Mucosa of descending colon (tissue), 3 donors: ENCODE measurements at regions not wholly inside any gene's neighbourhood (a gene's known extent, or its start where the extent isn't known, plus 50 kb on each side); places are given as distances from the start of the nearest gene placed in this dataset.

Source experiments
- ATAC-seq: fragments of 200-7000 bp; cut with Tn5 transposase; one replicate; pipeline ENCODE4 v1.9.1; 2020; ENCODE audit warnings: mild to moderate bottlenecking, moderate library complexity
- DNase-seq, 3 donors: peaks; one replicate each; pipeline ENCODE4 v3.0.0-alpha.2; 2020
- H3K36me3 ChIP-seq: fragments of 200-600 bp; one replicate; pipeline ENCODE4 v1.8.0; 2021; ENCODE audit warnings: low read depth, mild to moderate bottlenecking
- H3K4me1 ChIP-seq: fragments of 200-600 bp; one replicate; pipeline ENCODE4 v1.8.0; 2021; ENCODE audit warnings: low read depth, mild to moderate bottlenecking
- H3K4me3 ChIP-seq: fragments of 200-600 bp; one replicate; pipeline ENCODE4 v1.8.0; 2021; ENCODE audit warnings: mild to moderate bottlenecking
- H3K9me3 ChIP-seq: fragments of 200-600 bp; one replicate; pipeline ENCODE4 v1.8.0; 2021; ENCODE audit warnings: mild to moderate bottlenecking
- CTCF ChIP-seq: fragments of 200-600 bp; IDR thresholded peaks from one replicate; pipeline ENCODE4 v1.8.0; 2022; ENCODE audit warnings: antibody characterized with exemption, mild to moderate bottlenecking
- intact Hi-C, 2 donors: fragments of 100-400 bp; cut with DNase I in 1 of 2; cut with micrococcal nuclease in 1 of 2; formaldehyde crosslinking; loops; one replicate each; pipeline versions ENCODE4 v1.11.0 to v1.11.1; 2022; cut with DNase I, micrococcal nuclease
- donor health status: DM: no; HTN: no; CAD: no; lungs with moderate emphysema.
- donor health status: DM: no; HTN: no; CAD: no.
- donor health status: DM: no; HTN: yes; CAD: no.

DNA sequence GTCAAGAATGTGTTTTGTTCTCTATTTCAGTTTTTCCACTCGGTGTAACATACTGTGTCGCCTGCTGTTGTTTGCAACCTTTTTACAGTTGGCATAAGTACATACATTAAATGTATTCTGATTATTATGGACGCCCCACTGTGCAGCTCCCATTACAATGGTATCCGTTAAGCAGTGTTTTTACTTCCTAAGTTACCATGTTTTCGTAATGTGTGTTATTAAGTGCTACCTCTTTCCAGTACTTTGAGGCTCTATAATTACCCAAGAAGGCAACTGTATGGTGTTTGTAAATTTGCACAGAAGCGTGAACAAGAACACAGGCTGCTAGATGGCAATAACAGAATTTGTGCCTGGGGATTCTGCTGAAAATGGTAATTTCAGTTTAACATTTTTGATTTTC lies 568.0 kb upstream of the MARCKS start:
- DNase-seq (no peak), ATAC-seq (no peak)
- Histone ChIP-seq H3K9me3 (no peaks in the 10 kb centered on the region), H3K4me3 (no peak overlapping the region), H3K36me3 (no peaks in the 10 kb centered on the region), H3K4me1 (no peaks in the 10 kb centered on the region)
- intact Hi-C loops: no loop called here
- TF ChIP-seq CTCF: no peak

- intact Hi-C loops: no loop called here
- H3K4me1 ChIP-seq: no peaks in the 10 kb centered on the region
- no peaks in the 10 kb centered on the region for H3K36me3 ChIP-seq
- no peak overlapping the region for H3K4me3 ChIP-seq
- no peaks in the 10 kb centered on the region for H3K9me3 ChIP-seq
- TF ChIP-seq CTCF: no peak
- ATAC-seq: no peak
- DNase-seq: no peak
Measured at GRCh38 chr6:113290684-113291083, 566.5 kb upstream of the MARCKS start.

DNA sequence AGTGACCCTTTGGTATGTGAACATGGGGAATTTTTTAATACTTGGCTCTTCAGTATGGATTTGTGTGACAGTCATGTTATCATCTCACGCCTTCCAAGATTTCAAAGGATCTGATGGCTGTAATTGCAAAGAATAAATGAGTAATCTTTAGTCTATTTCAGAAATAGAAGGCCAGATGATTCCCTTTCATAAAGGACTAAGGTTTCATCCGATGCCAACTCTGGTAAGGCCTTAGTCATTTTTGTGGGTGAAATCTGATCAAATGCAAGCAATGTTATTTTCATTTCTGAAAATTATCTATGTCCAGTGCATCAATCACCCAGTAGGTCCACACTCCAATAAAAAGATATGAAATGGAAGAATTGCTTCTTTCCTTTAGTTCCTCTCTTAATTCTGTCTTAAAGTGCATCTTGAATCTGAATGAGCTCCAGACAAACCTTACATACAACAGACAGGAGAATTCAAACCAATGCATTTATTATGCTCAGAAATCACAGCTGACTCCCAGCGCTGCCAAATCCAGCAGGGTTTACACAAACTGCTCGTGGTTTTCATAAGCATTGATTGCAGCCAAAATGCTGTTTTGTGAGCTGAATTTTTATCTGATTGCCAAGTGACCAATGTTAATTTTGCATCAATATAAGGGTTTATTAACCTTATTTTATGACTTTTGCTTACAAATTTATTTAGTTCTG lies 565.2 kb upstream of the MARCKS start:
- intact Hi-C loops: no loop called here
- no peak for ATAC-seq

DNA sequence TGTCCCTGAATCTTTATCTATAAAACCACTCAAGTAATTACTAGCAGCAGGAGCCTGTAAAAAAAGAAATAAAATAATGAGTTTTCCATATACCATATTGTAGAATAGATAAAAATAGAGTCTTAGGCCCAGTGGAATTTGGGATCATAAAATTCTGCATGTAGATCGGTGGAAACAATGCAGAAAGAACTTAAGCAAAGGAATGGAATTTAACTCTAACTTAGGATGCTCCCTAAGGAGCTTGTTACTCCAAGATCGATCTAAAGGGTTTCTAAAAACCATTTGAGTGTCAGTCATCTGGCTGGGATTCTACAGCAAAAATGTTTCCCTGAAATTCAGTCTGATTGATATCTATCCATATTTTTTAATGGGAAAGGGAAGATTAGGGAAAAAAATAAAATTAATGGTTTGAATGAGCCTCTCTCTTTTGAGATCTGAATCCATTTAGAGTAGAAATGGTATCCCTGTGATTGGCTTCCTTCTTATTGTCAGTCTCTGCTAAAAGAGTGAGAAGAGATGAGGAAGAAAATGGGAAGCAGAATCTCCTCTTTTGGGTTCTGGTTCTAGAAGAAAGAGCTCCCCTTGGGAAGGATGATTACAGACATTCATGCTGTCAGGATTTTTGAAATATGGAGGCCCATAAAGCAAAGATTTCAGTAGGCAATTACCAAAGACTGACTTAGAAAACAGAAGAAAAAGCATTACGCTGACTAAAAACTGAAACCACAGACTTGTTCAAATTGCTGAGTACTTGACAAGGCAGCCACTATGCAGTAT lies 564.3 kb upstream of the MARCKS start:
- ATAC-seq: no peak
- Histone ChIP-seq H3K4me1 (no peaks in the 10 kb centered on the region), H3K36me3 (no peaks in the 10 kb centered on the region), H3K9me3 (no peaks in the 10 kb centered on the region), H3K4me3 (no peak overlapping the region)
- DNase-seq: no peak
- no peak for TF ChIP-seq CTCF
- intact Hi-C loops: no loop called here

More for the DNA sequence above, 565.2 kb upstream of the MARCKS start:
- DNase-seq: no peak
- no peak overlapping the region for H3K4me3 ChIP-seq
- TF ChIP-seq CTCF: no peak
- no peaks in the 10 kb centered on the region for H3K36me3 ChIP-seq
- H3K4me1 ChIP-seq: no peaks in the 10 kb centered on the region
- no peaks in the 10 kb centered on the region for H3K9me3 ChIP-seq

- Histone ChIP-seq H3K9me3 (no peaks in the 10 kb centered on the region), H3K4me3 (no peak overlapping the region), H3K36me3 (no peaks in the 10 kb centered on the region), H3K4me1 (no peaks in the 10 kb centered on the region)
- intact Hi-C loops: no loop called here
- TF ChIP-seq CTCF: no peak
- ATAC-seq: no peak
- DNase-seq: no peak
Measured at GRCh38 chr6:113293423-113293740, 563.8 kb upstream of the MARCKS start.
